Activated naive CD8-positive, alpha-beta T cell treated with anti-CD3 and anti-CD28 coated beads, Interleukin-2, amount 50 U/mL, for 24 hours (primary cell): ENCODE measurements at regions not wholly inside any gene's neighbourhood (a gene's known extent, or its start where the extent isn't known, plus 50 kb on each side); places are given as distances from the start of the nearest gene placed in this dataset.

Source experiments
- ATAC-seq: fragments of 150-1000 bp; cut with Tn5 transposase; one replicate; pipeline ENCODE4 v1.10.0; 2021
- DNase-seq: peaks from one replicate; pipeline ENCODE4 v3.0.0; 2021
- H3K27ac Mint-ChIP-seq: one replicate; pipeline ENCODE4 v1.8.0; 2021; ENCODE audit warnings: mild to moderate bottlenecking, mixed read lengths
- H3K27me3 Mint-ChIP-seq: one replicate; pipeline ENCODE4 v1.8.0; 2021; ENCODE audit warnings: mixed read lengths
- H3K36me3 Mint-ChIP-seq: one replicate; pipeline ENCODE4 v1.8.0; 2021; ENCODE audit warnings: low read depth, mixed read lengths
- H3K4me1 Mint-ChIP-seq: one replicate; pipeline ENCODE4 v1.8.0; 2021; ENCODE audit warnings: mixed read lengths
- H3K4me3 Mint-ChIP-seq: one replicate; pipeline ENCODE4 v1.8.0; 2021; ENCODE audit warnings: mild to moderate bottlenecking, moderate library complexity, mixed read lengths
- H3K9me3 Mint-ChIP-seq: one replicate; pipeline ENCODE4 v1.8.0; 2021; ENCODE audit warnings: mixed read lengths

GRCh38 chr7:25279705-25280104 is 51.4 kb upstream of the NPVF start:
- DNase-seq (no peak), ATAC-seq (no peak)
- Mint-ChIP-seq H3K4me1 (no peaks in the 10 kb centered on the region), H3K27ac (no peak overlapping the region), H3K36me3 (no peaks in the 10 kb centered on the region), H3K9me3 (no peaks in the 10 kb centered on the region), H3K27me3 (peaks cover 5% of the 10 kb centered on the region), H3K4me3 (no peak overlapping the region)

GRCh38 chr7:25280181-25280580 is 51.9 kb upstream of the NPVF start:
- Mint-ChIP-seq H3K36me3 (no peaks in the 10 kb centered on the region), H3K9me3 (no peaks in the 10 kb centered on the region), H3K4me1 (no peaks in the 10 kb centered on the region), H3K4me3 (no peak overlapping the region), H3K27me3 (peaks cover 5% of the 10 kb centered on the region), H3K27ac (no peak overlapping the region)
- no peak for DNase-seq
- ATAC-seq = no peak

- peaks cover 8% of the 10 kb centered on the region for H3K27me3 Mint-ChIP-seq
- ATAC-seq (no peak), DNase-seq (no peak)
- H3K36me3 Mint-ChIP-seq = no peaks in the 10 kb centered on the region
- no peaks in the 10 kb centered on the region for H3K4me1 Mint-ChIP-seq
- no peak overlapping the region for H3K4me3 Mint-ChIP-seq
- no peak overlapping the region for H3K27ac Mint-ChIP-seq
- H3K9me3 Mint-ChIP-seq = no peaks in the 10 kb centered on the region
These were observed 53.9 kb upstream of the NPVF start for GRCh38 chr7:25282194-25282593.

- H3K4me3 Mint-ChIP-seq = no peak overlapping the region
- peaks cover 6% of the 10 kb centered on the region for H3K27me3 Mint-ChIP-seq
- H3K4me1 Mint-ChIP-seq = no peaks in the 10 kb centered on the region
- no peaks in the 10 kb centered on the region for H3K9me3 Mint-ChIP-seq
- ATAC-seq = no peak
- DNase-seq = no peak
- no peaks in the 10 kb centered on the region for H3K36me3 Mint-ChIP-seq
- no peak overlapping the region for H3K27ac Mint-ChIP-seq
These were observed 58.5 kb upstream of the NPVF start for GRCh38 chr7:25286756-25287155.

- H3K27me3 Mint-ChIP-seq = peaks cover 6% of the 10 kb centered on the region
- no peaks in the 10 kb centered on the region for H3K9me3 Mint-ChIP-seq
- no peak for DNase-seq
These were observed 59.0 kb upstream of the NPVF start for GRCh38 chr7:25287291-25287690.

GRCh38 chr7:25288556-25289307 is 60.4 kb upstream of the NPVF start:
- H3K27ac Mint-ChIP-seq = no peak overlapping the region
- ATAC-seq = no peak
- no peak overlapping the region for H3K4me3 Mint-ChIP-seq
- H3K9me3 Mint-ChIP-seq = no peaks in the 10 kb centered on the region
- no peaks in the 10 kb centered on the region for H3K4me1 Mint-ChIP-seq
- H3K27me3 Mint-ChIP-seq = peaks cover 6% of the 10 kb centered on the region
- DNase-seq = no peak
- H3K36me3 Mint-ChIP-seq = no peaks in the 10 kb centered on the region

More at GRCh38 chr7:25287291-25287690, 59.0 kb upstream of the NPVF start:
- Mint-ChIP-seq H3K4me1 (no peaks in the 10 kb centered on the region), H3K27ac (no peak overlapping the region), H3K4me3 (no peak overlapping the region), H3K36me3 (no peaks in the 10 kb centered on the region)
- ATAC-seq = no peak

GRCh38 chr7:25289518-25289917 is 61.2 kb upstream of the NPVF start:
- no peaks in the 10 kb centered on the region for H3K4me1 Mint-ChIP-seq
- H3K36me3 Mint-ChIP-seq = no peaks in the 10 kb centered on the region
- no peak overlapping the region for H3K27ac Mint-ChIP-seq
- DNase-seq (no peak), ATAC-seq (no peak)
- no peaks in the 10 kb centered on the region for H3K9me3 Mint-ChIP-seq
- peaks cover 6% of the 10 kb centered on the region for H3K27me3 Mint-ChIP-seq
- no peak overlapping the region for H3K4me3 Mint-ChIP-seq

- H3K27me3 Mint-ChIP-seq = no peaks in the 10 kb centered on the region
- no peak overlapping the region for H3K27ac Mint-ChIP-seq
- DNase-seq (no peak), ATAC-seq (no peak)
- no peaks in the 10 kb centered on the region for H3K4me1 Mint-ChIP-seq
- H3K36me3 Mint-ChIP-seq = no peaks in the 10 kb centered on the region
- H3K4me3 Mint-ChIP-seq = no peak overlapping the region
- no peaks in the 10 kb centered on the region for H3K9me3 Mint-ChIP-seq
These were observed 66.3 kb upstream of the NPVF start for GRCh38 chr7:25294624-25295023.

GRCh38 chr7:25295387-25295786 is 67.1 kb upstream of the NPVF start:
- DNase-seq = no peak
- Mint-ChIP-seq H3K27ac (no peak overlapping the region), H3K4me3 (no peak overlapping the region), H3K4me1 (no peaks in the 10 kb centered on the region), H3K9me3 (no peaks in the 10 kb centered on the region), H3K36me3 (no peaks in the 10 kb centered on the region), H3K27me3 (no peaks in the 10 kb centered on the region)
- no peak for ATAC-seq

- H3K27ac Mint-ChIP-seq = no peak overlapping the region
- H3K36me3 Mint-ChIP-seq = no peaks in the 10 kb centered on the region
- no peaks in the 10 kb centered on the region for H3K27me3 Mint-ChIP-seq
- no peak overlapping the region for H3K4me3 Mint-ChIP-seq
- ATAC-seq = no peak
- no peaks in the 10 kb centered on the region for H3K4me1 Mint-ChIP-seq
- DNase-seq = no peak
- no peaks in the 10 kb centered on the region for H3K9me3 Mint-ChIP-seq
These were observed 67.8 kb upstream of the NPVF start for GRCh38 chr7:25296086-25296485.

- H3K27ac Mint-ChIP-seq = no peak overlapping the region
- ATAC-seq (no peak), DNase-seq (no peak)
- H3K9me3 Mint-ChIP-seq = no peaks in the 10 kb centered on the region
- H3K36me3 Mint-ChIP-seq = no peaks in the 10 kb centered on the region
- no peaks in the 10 kb centered on the region for H3K4me1 Mint-ChIP-seq
- no peak overlapping the region for H3K4me3 Mint-ChIP-seq
- no peaks in the 10 kb centered on the region for H3K27me3 Mint-ChIP-seq
These were observed 69.0 kb upstream of the NPVF start for GRCh38 chr7:25297278-25297677.

- Mint-ChIP-seq H3K27me3 (peaks cover 3% of the 10 kb centered on the region), H3K4me1 (no peaks in the 10 kb centered on the region), H3K4me3 (no peak overlapping the region), H3K27ac (no peak overlapping the region), H3K36me3 (no peaks in the 10 kb centered on the region), H3K9me3 (no peaks in the 10 kb centered on the region)
- no peak for DNase-seq
- ATAC-seq = no peak
These were observed 75.2 kb upstream of the NPVF start for GRCh38 chr7:25303281-25304181.

GRCh38 chr7:25304691-25305090 is 76.4 kb upstream of the NPVF start:
- Mint-ChIP-seq H3K4me3 (no peak overlapping the region), H3K36me3 (no peaks in the 10 kb centered on the region), H3K9me3 (no peaks in the 10 kb centered on the region), H3K4me1 (no peaks in the 10 kb centered on the region), H3K27me3 (peaks cover 3% of the 10 kb centered on the region), H3K27ac (no peak overlapping the region)
- ATAC-seq (no peak), DNase-seq (no peak)

GRCh38 chr7:25305831-25306230 is 77.5 kb upstream of the NPVF start:
- no peaks in the 10 kb centered on the region for H3K36me3 Mint-ChIP-seq
- H3K4me1 Mint-ChIP-seq = no peaks in the 10 kb centered on the region
- ATAC-seq (no peak), DNase-seq (no peak)
- H3K4me3 Mint-ChIP-seq = no peak overlapping the region
- peaks cover 3% of the 10 kb centered on the region for H3K27me3 Mint-ChIP-seq
- no peak overlapping the region for H3K27ac Mint-ChIP-seq
- no peaks in the 10 kb centered on the region for H3K9me3 Mint-ChIP-seq

- peaks cover 3% of the 10 kb centered on the region for H3K27me3 Mint-ChIP-seq
- no peaks in the 10 kb centered on the region for H3K4me1 Mint-ChIP-seq
- DNase-seq (no peak), ATAC-seq (no peak)
- no peaks in the 10 kb centered on the region for H3K9me3 Mint-ChIP-seq
- H3K4me3 Mint-ChIP-seq = no peak overlapping the region
- H3K27ac Mint-ChIP-seq = no peak overlapping the region
- H3K36me3 Mint-ChIP-seq = no peaks in the 10 kb centered on the region
These were observed 79.3 kb upstream of the NPVF start for GRCh38 chr7:25307624-25308023.
